Head of caudate nucleus (tissue), 42 donors: ENCODE measurements at regions not wholly inside any gene's neighbourhood (a gene's known extent, or its start where the extent isn't known, plus 50 kb on each side); places are given as distances from the start of the nearest gene placed in this dataset.
A peak's percentile ranks its signal among the peaks of the same experiment; 100 is the strongest.

Experiments used
- DNase-seq, 42 donors: peaks; one replicate each; pipeline versions ENCODE4 v3.0.0 to v3.0.0-alpha.2; 2020 to 2021; ENCODE audit warnings: mixed read lengths in 7 of 42
- intact Hi-C: fragments of 100-400 bp; cut with DNase I; formaldehyde crosslinking; loops from one replicate; pipeline ENCODE4 v1.15.0; 2022

DNA sequence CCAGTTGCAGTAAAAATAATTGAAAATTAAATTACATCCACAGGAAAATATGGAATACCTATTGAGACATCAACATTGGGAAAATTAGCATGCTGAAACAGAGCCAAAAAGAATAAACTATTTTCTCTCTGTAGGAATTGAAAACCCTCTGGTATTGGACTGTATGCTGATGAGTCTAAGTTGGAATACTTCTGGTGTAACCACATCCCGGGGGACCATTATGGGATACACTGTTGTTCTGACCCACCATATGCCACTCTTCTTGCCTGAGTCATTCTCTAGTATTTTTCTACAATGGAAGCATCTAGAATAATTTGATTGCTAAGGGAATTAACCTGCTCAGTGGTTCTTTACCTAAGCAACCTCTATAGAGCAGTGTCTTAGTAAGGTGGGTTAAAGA is 640.7 kb upstream of the AGA start:
- intact Hi-C loops, result no loop called here
- no peak for DNase-seq

DNA sequence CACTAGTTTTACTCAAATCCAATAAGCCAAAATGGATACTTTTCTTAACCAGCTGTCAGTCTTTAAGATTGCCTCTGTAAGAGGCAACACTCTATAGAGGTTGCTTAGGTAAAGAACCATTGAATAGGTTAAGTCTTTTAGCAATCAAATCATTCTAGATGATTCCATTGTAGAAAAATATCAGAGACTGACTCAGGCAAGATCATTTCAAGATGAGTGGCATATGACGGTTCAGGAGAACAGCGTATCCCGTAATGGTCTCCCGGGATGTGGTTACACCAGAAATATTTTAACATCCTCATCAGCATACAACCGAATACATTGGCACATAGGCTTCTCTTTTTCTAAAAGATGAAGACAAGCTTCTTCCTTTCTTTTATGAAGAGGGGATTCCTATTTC is 641.7 kb upstream of the AGA start:
- intact Hi-C loops, result no loop called here
- DNase-seq, result no peak

DNA sequence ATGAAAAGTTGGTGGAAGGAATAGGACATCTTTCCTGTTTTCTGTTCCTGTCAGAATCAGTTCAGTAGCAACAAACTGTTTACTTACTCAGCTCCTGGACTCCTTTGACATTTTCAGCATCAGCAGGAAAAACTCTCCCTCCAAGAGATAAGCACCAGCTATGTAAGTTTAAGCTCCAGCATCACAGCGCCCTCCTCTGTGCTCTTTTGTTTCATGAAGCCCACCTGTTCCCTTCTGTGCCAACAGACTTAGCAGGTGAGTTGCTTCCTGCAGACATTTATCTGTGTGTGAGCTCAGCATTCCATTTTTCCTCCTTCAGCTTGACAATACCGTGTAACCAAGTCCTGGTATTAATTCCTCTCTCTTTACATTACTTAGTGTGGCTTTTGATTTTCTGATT is 644.1 kb upstream of the AGA start:
- intact Hi-C loops, result no loop called here
- DNase-seq, result peak in 1 of 42 donors; percentile 3

DNA sequence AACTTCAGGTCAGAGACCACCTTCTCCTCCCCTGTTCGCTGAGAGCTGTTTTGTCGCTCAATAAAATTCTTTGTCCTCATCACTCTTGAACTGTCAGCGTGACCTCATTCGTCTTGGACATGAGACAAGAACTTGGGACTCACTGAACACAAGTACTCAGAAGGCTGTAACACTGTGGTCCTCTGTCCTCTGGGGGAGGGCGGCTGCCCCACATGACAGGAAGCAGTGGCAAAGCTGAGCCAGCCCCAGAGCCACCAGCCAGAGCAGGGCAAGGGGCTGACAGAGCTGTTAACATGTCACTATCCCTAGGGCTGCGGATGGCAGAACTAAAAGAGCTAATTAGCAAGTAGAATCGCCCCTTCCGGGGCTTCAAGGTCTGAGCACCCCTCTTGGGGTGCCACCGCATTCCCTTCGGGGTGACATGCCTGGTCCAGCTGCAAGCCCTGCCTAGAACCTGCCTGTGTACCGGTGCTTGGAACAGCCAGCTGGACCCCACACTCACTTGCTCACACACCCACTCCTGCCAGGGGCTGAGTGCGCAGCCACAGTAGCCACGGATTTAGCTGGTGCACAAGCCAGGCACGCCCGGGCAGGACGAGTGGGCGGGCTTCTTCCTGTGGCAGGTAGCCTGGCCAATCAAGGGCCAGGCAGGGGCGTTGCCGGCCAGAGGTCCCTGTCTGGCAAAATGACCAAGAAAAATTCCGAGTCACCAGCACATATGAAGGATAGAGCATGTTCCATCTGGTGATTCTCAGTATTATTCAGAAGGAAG is 648.6 kb upstream of the AGA start:
- DNase-seq, result peak in 18 of 42 donors; percentile 8 to 65 (median 41)
- intact Hi-C loops, result no loop called here

DNA sequence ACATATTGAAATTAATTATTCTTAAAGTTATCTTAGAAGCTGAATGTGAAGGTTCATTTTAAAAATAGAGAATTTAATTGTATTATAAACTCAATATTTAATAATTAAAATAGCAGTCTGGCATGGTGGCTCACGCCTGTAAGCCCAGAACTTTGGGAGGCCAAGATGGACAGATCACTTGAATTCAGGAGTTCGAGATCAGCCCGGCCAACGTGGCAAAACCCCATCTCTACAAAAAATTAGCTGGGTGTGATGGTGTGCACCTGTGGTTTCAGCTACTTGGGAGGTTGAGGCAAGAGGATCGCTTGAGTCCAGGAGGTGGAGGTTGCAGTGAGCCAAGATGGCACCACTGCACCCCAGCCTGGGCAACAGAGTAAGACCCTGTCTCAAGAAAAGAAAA is 659.9 kb upstream of the AGA start:
- intact Hi-C loops, result no loop called here
- DNase-seq, result no peak

DNA sequence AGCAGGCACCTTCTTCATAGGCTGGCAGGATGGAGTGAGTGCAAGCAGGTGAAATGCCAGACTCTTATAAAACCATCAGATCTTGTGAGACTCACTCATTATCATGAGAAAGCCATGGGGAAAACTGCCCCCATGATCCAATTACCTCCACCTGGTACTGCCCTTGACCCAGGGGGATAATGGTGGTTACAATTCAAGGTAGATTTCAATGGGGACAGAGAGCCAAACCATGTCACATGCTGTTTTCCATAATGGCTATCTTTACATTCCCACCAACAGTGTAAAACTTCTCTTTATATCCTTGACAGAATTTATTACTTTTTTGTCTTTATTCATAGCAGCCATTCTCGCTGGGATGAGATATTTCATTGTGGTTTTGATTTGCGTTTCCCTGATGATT is 663.0 kb upstream of the AGA start:
- intact Hi-C loops, result no loop called here
- DNase-seq, result no peak

DNA sequence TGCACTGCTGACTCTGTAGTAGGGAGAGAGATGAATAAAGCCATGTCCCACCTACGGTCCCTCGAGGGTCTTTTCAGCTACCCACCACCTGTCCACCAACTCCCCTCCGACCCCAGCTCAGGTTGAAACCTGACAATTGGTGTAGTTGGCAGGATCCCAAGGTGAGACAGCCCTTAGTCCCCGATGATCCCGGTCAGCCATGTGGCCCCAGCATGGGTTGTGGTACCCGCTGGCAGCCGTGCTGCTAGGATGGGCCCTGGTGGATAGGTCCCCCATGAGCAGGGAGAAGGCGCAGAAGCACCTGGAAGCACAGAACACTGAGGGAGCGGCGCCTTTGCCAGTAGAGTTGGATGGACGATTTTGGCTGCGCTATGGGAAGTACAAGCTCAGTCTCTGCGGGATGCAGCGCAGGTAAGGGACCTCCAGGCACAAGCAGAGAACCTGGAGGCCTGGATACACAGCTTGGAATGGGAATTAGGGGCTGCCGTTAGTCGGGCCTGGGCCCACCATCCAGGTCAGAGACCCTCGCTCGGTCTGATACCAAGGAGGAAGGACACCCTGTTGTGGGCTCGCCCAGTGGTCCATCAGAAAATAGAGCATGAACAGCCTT is 694.6 kb upstream of the AGA start:
- intact Hi-C loops, result no loop called here
- DNase-seq, result no peak

DNA sequence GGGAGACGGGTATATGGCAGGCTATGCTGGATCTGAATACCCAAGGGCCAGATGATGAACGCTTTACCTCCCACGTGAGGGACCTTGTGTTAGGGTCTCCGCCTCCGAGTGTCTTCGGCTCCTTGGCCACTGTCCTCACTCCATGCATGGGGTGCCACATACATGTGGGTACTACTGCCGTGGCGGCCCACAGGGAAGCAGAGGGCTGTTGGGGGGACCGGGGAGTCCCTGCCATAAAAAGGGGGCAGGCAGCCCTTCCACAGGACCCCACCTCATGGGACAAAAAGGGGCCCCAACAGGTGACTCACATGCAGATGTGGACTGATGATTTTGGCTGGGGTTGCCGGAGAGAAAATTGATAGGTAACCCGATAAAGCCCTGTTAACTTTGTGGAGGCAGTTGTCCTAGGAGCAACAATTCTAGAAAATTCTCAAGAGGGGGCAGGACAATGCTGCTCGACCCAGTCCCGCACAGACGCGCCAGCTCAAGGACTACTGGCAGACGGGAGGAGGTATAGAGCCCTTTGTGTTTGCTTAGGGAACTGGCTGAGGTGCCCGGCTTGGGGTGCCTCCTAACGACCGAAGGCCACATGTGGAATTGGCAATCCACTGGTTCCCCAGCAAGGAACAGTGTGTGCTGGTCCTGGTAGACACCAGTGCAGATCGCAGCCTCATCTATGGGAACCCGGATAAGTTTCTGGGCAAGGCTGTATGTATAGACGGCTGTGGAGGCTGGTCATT is 695.7 kb upstream of the AGA start:
- intact Hi-C loops, result no loop called here
- DNase-seq, result no peak

DNA sequence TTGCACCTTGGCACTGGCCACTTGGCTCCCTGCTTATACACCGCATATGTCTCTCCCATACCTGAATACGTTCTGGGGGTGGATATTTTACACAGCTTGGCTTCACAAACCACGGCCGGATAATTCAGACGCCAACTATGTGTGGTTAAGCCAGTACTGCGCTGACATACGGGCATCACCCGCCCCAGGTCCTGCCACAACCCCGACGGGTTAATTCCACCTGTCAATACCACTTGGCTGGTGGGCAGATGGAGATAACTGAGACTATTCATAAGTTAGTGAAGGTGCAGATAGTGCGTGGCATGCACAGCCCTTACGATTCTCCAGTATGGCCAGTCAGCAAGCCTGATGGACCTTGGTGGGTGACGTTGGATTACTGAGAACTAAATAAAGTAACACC is 696.3 kb upstream of the AGA start:
- no peak for DNase-seq
- intact Hi-C loops, result no loop called here

DNA sequence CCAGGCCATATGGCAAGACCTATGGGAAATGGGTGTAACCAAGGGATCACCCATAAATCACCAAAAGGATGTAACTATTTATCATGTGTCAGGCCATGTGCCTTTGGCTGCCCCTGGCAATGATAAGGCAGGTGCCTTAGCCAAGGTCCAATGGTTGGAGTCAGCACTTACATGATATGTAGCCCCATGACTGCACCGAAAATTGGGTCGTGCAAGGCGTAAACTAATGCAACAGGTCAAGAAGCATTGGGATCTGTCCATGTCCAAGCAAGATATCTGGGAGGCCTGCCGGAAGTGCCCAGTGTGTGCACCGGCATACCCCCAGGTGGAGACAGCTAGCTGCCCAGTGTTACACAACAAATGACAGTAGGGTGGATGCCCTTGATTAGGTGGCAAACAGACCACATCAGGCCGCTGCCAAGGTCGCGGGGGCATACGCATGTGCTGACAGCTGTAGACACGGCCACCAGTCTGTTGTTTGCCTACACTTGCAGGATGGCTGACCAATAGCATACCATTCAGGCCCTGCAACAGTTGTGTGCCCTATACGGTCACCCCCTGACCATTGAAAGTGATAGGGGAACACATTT is 698.2 kb upstream of the AGA start:
- no peak for DNase-seq
- intact Hi-C loops, result no loop called here

DNA sequence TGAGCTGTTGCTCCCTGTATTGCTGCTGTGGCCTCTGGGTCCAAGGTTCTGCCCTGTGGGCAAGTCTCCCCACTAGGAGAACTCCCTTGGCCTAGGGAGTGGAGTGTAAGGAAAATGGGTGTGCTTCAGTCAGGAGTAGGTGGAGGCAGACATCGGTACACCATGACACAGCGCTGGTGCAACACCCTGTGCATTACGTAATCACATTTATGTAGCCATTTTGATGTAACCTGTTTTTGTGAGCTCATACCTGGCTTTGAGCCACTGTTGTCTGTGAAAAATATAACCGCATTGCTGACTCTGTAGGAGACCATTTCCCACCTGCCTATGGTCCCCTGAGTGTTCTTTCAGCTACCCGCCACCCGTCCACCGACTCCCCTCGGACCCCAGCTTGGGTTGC is 700.5 kb upstream of the AGA start:
- intact Hi-C loops, result no loop called here
- DNase-seq, result no peak

DNA sequence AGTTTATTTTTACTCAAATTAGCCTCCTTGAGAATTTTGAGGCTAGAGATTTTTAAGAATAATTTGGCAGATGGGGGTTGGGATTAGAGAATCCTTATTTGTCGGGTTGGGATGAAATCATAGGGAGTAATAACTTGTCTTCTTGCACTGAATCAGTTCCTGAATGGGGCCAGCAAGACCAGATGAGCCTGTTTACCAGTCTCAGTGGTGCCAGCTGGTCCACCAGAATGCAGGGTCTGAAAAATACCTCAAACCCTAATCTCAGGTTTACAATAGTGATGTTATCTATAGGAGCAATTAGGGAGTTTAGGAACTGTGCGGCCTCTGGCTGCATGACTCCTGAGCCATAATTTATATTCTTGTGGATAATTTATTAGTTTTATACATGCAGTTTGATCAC is 705.9 kb upstream of the AGA start:
- DNase-seq, result no peak
- intact Hi-C loops, result no loop called here

DNA sequence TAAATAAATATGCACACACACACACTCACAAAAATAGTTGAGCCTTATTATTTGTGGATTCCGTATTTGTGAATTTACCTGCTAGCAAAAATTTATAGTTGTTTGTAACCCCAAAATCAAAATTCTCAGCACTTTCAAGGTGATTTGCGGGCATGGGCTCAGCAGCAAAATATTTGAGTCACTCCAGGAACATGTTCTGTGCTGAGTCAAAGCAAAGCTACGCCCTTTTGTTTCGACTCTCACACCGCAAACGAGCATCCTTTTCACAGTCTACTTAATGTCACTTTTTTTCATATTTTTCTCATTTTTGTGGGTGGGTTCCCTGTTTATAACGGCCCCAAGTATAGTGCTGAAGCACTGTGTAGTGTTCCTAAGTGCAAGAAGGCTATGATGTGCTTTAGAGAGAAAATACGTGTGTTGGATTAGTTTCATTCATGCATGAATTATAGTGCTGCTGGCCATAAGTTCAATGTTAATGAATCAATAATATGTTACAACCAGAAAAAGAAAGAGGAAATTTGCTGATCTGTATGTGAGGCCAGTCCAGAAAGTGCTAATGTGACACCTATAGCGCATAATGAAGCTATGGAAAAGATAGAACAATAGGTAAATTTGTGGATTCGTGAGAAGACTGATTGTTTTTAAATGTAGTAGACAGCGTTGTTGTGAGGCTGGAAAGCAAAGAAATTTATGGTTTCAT is 723.2 kb upstream of the AGA start:
- intact Hi-C loops, result no loop called here

DNA sequence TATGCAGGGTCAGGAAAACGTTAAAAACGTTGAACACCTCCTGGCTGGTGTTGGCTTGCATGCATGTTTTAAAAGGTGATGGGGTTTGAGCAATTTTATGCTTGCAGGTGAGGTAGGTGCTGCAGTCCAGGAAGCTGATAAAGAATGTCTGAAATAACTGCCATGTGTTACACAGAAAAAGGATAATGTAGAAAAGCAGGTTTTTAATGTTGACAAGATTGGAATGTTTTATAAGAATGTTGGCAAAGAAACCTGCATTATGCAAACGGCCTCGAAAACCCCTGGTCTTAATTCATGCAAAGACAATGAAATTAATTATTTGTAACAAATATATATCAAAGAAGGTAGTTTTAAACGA is 723.7 kb upstream of the AGA start:
- DNase-seq, result no peak
- intact Hi-C loops, result no loop called here

More for the DNA sequence above, 723.2 kb upstream of the AGA start:
- DNase-seq, result no peak

DNA sequence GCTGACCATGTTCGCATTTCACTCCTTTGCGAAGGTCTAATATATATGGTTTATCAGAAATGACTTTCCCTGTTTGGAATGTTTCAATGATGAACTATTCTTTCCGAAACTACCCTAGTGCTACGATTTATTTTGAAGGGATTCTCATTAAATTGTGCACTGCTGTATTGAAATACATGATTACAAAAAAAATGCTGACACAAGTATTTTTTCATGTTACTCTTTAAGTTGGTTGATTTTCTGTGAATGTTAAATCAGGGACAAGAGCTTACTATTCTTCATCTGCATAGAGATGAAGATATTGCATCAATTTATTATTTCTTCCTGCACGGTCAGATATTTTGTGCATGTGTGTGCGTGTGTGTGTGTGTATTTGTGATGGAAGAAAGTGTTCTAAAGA is 731.5 kb upstream of the AGA start:
- no peak for DNase-seq
- intact Hi-C loops, result no loop called here

DNA sequence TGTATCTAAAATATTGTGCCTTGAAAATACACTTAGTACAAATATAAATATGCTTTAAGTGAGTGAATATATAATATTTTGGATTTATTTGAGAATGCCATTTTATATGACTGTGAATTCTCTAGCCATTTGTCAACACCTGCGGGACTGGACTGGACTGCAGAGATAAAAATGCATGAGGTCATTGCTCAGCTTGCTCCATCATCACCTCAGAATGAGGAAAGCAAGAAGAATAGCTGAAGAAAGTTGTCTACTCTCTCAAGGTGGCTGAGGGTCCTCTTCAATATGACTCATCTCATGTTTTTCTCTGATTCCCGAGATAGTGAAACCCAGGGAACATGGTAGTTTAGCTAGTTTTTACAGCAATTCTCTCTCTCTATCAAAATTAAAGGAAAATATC is 732.5 kb upstream of the AGA start:
- intact Hi-C loops, result no loop called here
- no peak for DNase-seq

DNA sequence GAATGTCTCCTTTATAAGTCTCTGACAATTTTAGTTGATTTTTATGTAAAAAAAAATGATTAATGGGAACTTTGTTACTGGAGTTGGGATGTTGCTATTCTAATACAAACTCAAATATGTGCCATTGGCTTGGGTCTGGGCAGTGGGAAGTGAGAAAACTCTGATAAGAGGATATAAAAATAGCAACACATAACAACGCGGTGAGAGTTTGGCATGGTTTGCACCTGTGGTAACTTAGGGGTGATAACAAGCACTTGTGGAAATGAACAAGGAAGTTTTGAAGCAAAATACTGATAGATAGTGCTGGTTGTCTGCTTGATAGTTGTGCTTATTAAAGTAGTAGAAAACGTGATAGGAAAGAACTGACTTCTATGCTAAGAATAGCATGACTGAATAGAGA is 743.3 kb upstream of the AGA start:
- DNase-seq, result no peak
- intact Hi-C loops, result no loop called here

DNA sequence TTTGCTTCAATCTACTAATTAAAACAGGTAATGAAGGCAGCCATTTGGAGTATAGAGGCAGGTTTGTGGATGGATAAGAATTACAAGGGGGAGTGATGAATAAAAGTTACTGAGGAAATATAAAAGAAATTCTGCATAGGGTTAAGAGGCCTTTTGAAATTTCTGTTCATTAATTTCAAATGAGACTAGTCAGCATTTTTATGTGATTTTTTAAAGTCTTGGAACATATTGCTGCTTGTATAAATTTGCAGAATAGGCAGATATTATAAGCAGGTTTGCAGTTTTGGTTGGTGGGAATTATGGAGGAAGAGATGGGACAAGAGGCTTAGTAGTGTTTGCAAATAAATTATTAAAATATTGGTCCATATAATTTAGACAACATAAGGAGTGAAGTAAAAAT is 750.4 kb upstream of the AGA start:
- DNase-seq, result no peak
- intact Hi-C loops, result no loop called here

DNA sequence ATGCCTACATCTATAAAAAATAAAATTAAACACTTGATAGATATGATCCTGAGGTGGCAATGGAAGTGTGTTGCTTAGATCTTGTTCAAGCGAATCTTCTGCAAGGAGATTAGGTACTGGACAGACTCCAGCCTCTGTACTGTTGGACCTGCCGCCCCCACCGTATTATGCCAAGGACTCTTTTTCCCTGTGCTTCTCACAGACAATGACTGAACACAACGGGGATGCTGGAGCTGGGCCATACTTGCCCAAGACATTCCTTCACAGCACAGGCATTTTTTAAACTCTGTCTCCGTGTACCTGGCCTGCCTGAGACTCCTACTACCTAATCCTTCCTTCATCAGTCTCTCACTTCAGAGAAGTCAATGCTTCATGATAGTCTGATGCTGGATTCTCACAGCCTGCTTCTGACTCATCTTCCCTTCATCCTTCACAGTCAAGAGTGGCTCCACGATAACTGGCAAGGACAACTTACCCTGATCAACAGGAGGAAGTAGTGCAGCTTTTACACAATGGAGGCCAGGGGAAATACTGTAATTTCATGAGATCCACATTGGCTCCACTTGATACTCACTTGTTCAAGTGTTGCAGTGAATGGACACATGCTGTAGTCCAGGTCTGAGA is 754.6 kb upstream of the AGA start:
- DNase-seq, result no peak
- intact Hi-C loops, result no loop called here
